GM21723 (cell line): ENCODE measurements at regions not wholly inside any gene's neighbourhood (a gene's known extent, or its start where the extent isn't known, plus 50 kb on each side); places are given as distances from the start of the nearest gene placed in this dataset.

Source experiments
- ATAC-seq: cut with Tn5 transposase; IDR thresholded peaks from one replicate; pipeline ENCODE4 v1.9.1; 2021; ENCODE audit warnings: mild to moderate bottlenecking, moderate library complexity; ENCODE audit not compliant: unreplicated experiment

GRCh38 chr12:92650228-92650822, 52.5 kb upstream of the PLEKHG7 start:
- peak; percentile 19 for ATAC-seq

- peak; percentile 91 for ATAC-seq
Observed at GRCh38 chr12:92649511-92650227, 53.1 kb upstream of the PLEKHG7 start.

- no peak for ATAC-seq
Observed at GRCh38 chr12:92648242-92649031, 54.4 kb upstream of the PLEKHG7 start.

DNA sequence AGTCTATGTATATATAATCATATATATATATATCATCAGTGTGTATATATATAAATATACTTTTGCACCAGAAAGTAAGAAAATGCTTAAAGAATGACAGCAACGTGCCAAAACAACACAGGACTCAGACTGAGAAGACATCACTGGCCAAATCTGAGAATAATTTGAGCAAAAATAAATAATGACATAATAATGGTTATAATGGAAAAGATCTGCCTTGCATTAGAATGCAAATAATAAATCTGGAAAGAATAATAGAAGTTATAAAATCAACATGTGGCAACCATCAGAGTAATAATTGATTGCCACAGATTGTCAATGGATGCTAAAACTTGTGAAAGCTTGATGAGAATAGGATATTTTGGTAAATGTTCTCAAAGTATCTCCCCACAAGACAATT, 61.5 kb upstream of the PLEKHG7 start:
- ATAC-seq: no peak

DNA sequence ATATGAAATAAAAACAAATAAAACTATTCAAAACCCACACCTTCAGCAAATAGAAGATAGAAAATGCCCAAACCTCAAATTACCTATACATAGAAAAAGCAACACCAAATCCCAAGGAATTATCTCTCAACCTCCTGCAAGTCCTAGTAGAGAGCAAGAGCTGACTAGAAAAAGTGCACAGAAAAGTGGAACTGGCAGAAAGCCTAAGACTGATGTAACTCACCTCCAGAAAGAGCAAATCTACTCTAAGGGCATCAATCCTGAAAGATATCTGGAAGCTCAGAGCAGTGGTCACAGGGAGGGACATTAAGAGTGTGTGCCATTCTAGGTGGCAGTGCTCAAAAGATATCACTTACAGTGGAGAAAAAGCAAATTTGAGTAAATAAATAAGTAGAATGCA, 62.1 kb upstream of the PLEKHG7 start:
- ATAC-seq: no peak

DNA sequence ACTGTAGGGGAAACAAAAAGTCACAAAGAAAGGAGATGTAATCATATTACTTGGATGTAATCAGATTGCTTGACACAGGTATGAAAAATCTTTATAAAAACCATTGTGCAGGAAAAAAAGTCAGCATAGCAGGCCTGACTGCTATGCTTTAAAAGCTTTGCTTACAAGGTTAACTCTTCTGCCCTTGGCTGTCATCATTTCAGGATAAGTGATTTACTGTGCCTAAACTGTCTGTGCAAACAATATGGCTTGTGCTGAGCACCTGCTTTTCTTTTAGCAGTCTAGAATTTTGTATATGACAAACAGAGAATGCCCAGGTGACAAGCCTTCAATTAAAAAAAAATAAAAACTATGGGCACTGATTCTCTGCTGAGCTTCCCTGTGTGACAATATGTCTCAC, 63.8 kb upstream of the PLEKHG7 start:
- ATAC-seq: no peak

- no peak for ATAC-seq
Observed at GRCh38 chr12:92634730-92635129, 68.1 kb upstream of the PLEKHG7 start.

GRCh38 chr12:92634202-92634601, 68.6 kb upstream of the PLEKHG7 start:
- no peak for ATAC-seq

DNA sequence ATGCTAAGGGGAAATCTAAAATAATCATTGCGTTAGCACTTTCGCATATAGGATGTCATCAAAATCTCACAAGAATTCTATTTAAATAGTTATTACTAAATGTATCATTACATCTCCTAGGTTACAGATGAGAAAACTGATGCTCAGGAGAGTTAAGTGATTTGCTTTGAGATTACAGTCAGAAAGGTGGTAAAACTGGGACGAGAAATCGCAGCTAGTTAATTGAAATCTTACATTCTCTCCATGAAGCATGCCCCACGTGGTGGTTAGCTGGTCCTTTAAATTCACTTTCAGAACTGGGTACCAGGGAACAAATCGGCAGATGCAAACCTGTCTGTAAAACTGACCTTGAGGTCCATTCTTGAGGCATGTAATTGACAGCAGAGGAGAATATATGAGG, 71.8 kb upstream of the PLEKHG7 start:
- ATAC-seq: no peak

- ATAC-seq: no peak
Observed at GRCh38 chr12:92629349-92630065, 73.3 kb upstream of the PLEKHG7 start.

GRCh38 chr12:92628476-92628875, 74.3 kb upstream of the PLEKHG7 start:
- no peak for ATAC-seq

- ATAC-seq: no peak
Observed at GRCh38 chr12:92627511-92627910, 75.3 kb upstream of the PLEKHG7 start.

GRCh38 chr12:92625639-92626310, 77.0 kb upstream of the PLEKHG7 start:
- no peak for ATAC-seq

DNA sequence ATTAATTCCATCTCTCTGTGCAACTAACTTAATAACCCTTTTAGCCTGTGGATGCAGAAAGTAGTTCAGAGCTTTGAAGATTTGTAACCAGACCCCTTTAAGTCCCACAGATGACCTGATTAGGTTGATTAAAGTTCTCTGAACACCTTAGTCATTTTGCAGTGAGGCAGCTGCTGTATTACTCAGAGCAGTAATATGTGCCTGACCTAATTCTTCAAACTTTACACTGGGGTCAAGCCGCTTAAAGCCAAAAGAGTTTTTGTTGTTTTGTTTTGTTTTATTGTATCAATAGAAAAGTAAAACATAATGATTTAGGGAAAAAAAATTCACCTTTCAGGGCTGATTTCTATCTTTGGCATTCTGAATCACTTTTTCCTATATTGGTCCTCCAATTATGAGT, 78.6 kb upstream of the PLEKHG7 start:
- no peak for ATAC-seq

- no peak for ATAC-seq
Observed at GRCh38 chr12:92623386-92623785, 79.4 kb upstream of the PLEKHG7 start.

DNA sequence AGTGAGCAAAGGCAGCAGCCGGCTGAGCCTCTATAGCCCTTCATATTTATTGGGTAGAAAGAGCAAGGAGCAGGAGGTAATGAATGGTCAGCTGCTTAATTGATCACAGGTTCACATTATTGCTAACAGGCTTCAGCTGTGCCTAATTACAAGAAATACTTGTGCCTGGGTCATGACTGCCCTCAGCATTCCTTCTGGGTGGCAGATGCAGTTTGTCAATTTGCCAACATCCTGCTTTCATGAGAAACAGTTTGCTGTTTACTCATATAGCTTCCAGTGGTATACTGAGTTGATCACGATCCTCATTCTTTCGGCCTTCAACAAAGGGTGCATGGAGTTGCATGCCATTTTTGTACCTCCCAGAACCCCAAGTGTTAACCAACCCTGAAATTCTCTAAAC, 81.0 kb upstream of the PLEKHG7 start:
- no peak for ATAC-seq

DNA sequence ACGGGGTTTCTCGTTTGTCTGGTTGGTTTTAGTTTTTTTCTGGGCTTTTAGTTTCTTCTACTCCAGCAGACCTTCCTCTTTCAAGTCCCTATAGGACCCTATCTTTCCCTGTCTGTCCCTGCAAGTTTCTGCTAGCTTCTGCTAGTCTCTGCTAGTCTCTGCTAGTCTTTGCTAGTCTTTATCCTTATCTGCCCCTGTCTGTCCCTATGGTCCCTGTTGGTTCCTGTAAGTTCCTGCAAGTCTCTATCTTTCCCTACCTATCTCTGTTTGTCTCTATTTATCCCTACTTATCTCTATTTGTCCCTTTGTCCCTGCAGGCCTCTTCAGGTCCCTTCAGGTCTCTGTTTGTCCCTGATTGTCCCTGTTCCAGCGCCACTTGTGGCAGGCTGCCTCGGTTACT, 81.5 kb upstream of the PLEKHG7 start:
- no peak for ATAC-seq

DNA sequence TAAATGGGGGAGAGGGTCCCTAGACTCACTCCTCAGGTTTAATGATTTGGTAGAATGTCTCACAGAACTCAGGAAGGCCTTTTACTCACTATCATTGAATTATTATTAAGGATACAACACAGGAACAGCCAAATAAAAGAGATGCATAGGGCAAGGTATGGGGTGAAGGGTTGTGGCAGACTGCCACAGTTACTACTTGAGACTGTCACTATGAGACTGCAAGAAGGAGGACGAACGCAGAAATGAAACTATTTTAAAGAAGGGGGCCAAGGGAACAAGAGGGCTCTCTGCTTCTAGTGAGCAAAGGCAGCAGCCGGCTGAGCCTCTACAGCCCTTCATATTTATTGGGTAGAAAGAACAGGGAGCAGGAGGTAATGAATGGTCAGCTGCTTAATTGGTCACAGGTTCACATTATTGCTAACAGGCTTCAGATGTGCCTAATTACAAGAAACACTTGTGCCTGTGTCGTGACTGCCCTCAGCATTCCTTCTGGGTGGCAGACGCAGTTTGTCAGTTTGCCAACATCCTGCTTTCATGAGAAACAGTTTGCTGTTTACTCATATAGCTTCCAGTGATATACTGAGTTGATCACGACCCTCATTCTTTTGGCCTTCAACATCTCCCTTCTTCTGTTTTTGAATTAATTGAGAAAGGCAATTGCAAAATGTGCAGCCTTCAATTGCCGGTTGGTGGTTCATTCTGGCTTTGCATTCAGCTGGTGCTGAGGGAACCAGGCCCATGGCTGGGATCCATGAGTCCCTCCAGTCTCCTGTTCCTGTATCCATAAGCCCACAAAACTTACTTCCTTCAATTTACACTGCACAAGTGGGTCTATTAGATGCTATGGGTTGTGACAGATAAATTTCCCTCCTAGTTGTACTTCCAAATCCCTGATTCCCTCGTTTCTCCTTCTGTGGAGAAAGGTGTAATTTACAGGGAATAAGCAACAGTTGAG, 82.8 kb upstream of the PLEKHG7 start:
- ATAC-seq: no peak

DNA sequence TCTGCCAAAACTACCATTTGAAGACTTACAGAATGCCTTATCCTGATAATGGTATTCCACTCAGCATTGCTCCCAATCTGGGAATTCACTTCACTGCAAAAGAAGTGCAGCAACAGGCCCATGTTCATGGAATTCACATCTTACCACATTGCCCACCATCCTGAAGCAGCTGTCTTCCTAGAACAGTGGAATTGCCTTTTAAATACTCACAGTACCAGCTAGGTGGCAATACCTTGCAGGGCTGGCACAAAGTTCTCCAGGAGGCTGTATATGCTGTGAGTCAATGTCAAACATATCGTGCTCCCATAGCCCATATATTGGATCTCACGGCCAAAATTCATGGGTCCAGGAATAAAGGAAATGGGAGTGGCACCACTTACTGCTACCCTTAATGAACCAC, 83.8 kb upstream of the PLEKHG7 start:
- ATAC-seq: no peak

DNA sequence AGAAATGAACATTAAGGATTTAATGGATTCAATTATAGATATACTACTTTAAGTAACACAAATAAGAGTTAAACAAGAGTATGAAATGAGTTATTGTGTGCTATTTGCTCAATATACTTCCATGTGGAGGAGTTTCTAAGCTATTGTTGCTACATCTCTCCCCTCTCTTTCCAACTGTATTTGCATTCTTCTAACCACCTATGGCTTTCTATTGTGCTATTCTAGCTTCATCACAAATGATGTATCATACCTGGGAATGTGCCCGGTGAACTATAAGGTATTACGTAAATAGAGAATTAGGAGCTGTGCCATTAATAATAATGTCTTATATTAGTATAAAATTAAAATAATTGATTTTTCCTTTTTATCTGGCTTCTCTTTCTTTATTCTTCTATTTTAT, 87.1 kb upstream of the PLEKHG7 start:
- no peak for ATAC-seq
